GM20000 (cell line): ENCODE measurements at regions not wholly inside any gene's neighbourhood (a gene's known extent, or its start where the extent isn't known, plus 50 kb on each side); places are given as distances from the start of the nearest gene placed in this dataset.

Experiments used
- DNase-seq: peaks from one replicate; pipeline ENCODE4 v3.0.0; 2012; ENCODE audit warnings: low spot score
- CTCF ChIP-seq: IDR thresholded peaks from 2 replicates; pipeline ENCODE4 v1.5.1; 2012; ENCODE audit warnings: mild to moderate bottlenecking, control low read depth; ENCODE audit errors: extremely low read depth, missing control alignments

- DNase-seq = no peak
- TF ChIP-seq CTCF = no peak
Measured at GRCh38 chr2:108115868-108116267, 123.9 kb upstream of the SULT1C3 start.

- no peak for TF ChIP-seq CTCF
- no peak for DNase-seq
Measured at GRCh38 chr2:108118996-108119395, 120.8 kb upstream of the SULT1C3 start.

GRCh38 chr2:108119492-108119891 is 120.3 kb upstream of the SULT1C3 start:
- no peak for TF ChIP-seq CTCF
- no peak for DNase-seq

- no peak for TF ChIP-seq CTCF
- no peak for DNase-seq
Measured at GRCh38 chr2:108124736-108125495, 114.9 kb upstream of the SULT1C3 start.

GRCh38 chr2:108125581-108125980 is 114.2 kb upstream of the SULT1C3 start:
- no peak for DNase-seq
- no peak for TF ChIP-seq CTCF

- TF ChIP-seq CTCF = no peak
- no peak for DNase-seq
Measured at GRCh38 chr2:108128249-108128648, 111.5 kb upstream of the SULT1C3 start.

GRCh38 chr2:108129636-108130035 is 110.1 kb upstream of the SULT1C3 start:
- no peak for TF ChIP-seq CTCF
- no peak for DNase-seq
